Kidney capillary endothelial cell (primary cell): ENCODE measurements at regions not wholly inside any gene's neighbourhood (a gene's known extent, or its start where the extent isn't known, plus 50 kb on each side); places are given as distances from the start of the nearest gene placed in this dataset.
A peak's percentile ranks its signal among the peaks of the same experiment; 100 is the strongest.

Experiments used
- DNase-seq: peaks from one replicate; pipeline ENCODE4 v3.0.0-alpha.2; 2018; ENCODE audit warnings: low spot score

DNA sequence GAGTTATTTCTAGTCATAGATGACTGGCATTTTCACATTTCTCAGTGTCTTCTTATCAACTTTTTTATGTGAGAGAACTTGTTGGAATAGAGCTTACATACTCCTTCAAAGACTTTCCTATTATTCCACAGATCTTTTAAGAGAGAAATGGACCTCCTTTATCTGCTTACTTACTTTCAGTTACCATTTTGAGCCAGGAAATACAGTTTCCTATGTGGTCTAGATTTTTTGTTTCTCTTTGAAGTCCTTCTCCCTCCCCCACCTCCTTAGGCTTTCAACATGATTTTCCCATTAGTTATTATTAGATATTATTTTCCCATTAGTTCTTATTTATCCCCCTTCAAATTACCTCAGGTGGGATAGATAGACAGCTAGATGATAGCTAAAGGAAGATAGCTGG is 289.1 kb upstream of the ITGA1 start:
- DNase-seq: no peak

DNA sequence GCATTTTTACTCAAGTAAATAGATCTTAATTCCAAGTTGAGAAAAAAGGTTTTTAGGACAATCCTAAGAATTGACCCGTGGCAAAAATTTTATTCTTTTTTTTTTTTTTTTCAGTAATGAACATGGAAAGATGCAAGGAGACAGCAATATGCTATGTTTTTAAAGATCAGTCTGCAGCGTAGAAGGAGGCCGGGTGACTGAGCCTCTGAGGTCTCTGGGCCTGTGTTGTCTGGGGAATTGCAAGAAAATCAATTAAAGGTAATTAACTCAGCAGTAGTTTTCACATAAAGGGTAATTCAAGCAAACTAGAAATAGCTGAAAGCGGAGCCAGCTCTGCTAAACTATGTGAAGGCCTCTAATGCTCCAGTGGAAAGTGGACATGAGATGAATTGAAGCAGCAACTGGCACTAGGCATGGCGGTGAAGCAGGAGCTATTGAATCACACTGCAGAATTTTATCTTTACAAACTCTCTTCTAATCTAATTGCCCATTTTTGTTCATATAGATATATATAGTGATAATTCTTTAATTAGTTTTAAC is 285.2 kb upstream of the ITGA1 start:
- no peak for DNase-seq

DNA sequence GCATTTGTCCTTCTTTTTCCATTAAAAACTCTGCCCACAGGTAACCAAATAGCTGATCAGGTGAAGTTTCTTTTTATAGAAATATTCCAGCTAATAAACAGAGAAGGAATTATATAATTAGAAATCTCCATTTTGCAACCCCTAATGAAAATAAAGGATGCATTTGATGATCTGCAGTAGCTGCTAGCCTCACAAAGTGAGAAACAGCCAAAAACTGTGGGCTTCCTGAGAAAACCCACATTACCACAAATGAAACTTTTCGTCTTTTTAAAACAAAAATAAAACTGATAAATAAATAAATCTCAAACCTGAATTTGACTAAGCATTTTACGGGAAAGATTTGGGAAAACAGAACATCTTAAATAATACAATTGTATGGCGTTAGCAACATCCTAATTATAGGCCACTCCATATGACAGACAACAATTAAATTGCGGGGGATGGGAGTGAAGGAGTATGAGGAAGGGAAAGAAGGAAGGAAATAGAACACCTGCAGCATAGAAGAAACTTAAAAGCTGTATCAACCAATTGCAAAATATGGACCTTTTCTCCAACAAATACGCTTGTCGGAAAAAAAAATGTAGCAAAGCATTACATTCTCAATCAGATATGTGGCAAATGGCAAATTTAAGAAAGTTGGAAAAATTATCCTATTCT is 283.0 kb upstream of the ITGA1 start:
- DNase-seq: no peak

DNA sequence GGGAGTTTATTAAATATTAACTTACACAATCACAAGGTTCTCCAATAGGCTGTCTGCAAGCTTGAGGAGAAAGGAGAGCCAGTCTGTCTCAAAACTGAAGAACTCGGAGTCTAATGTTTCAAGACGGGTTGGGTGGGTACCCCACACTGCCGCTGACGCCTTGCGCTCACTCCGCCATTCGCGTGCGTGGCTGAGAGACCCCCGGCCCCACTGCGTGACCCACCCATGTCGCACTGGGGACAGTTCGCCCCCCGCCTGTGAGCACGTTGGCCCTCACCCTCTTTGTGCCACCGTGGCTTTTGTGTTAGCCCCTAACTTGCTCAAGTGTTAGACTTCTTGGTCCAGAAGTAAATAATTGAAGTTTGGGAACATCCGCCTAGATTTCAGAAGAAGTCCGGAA is 270.0 kb upstream of the ITGA1 start:
- DNase-seq: no peak

DNA sequence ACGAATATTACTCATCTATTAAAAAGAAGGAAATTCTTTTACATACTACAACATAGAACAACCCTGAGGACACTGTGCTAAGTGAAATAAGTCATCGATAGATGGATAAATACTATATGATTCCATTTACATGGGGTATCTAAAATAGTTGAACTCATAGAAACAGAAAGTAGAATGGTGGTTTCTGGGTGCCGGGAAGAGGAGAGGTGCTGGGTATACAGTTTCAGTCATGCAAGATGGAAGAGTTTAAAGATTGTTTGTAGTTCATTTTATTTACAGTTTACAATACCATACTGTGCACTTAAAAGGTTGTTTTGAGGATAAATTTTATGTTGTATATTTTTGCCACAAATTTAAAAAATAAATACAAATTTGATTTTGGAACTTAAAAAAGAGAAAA is 267.5 kb upstream of the ITGA1 start:
- DNase-seq: no peak

DNA sequence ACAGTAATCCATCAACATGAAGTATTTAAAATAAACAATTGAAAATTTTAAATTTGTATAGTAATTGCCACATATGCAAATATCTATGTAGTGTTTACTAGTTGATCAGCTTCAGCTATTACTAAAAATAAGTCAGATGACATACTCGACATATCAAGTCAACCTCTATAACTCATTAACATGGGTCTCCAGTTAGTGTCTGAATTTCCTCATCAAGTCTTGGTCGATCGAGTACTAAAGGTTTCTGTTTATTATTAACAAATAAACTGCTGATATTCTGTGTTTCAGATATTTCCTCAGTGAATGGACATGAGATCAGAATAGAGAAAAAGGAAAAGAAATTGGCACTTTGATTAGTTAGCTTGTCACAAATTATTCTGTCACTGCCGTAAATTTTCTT is 266.5 kb upstream of the ITGA1 start:
- no peak for DNase-seq

DNA sequence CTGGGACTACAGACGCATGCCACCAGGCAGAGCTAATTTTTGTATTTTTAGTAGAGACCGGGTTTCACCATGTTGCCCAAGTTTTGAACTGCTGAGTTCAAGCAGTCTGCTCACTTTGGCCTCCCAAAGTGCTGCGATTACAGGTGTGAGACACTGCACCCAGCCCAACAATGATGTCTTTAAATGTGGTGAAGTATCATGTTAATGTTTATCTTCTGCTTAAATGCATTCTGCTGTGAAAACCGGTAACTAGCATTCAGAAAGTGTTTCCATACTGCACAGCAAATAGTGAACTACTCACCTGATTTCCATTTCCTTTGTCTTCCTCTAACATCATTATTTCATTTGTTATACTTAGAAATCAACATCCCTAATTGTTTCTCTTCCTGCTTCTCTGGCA is 264.0 kb upstream of the ITGA1 start:
- DNase-seq: no peak

DNA sequence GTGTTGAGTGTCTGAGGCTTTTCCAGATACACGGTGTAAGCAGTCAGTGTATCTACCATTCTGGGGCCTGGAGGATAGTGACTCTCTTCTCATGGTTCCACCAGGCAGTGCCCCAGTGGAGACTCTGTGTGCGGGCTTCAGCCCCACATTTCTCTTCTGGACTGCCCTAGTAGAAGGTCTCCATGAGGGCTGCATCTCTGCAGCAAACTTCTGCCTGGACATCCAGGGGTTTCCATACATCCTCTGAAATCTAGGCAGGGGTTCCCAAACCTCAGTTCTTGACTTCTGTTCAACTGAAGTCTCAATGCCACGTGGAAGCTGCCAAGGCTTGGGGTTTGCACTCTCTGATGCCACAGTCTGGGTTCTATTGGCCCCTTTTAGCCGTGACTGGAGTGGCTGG is 256.6 kb upstream of the ITGA1 start:
- DNase-seq: no peak

DNA sequence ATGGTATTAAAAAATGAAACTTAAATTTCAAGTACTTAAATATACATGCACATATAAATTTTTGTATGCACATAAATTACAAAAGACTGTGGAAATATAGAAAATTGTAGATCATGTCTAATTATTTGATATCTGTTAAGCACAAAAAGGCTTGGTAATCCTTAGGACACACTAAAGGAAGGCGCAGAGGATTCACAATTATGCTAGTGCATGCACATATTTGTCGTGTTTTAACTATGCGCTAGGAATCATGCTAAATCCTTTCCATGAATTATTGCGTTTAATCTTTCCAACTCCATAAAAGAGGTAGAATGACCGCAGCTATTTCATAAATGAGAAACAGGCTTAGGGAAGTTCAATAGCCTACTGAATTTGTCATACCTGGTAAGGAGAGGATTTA is 244.1 kb upstream of the ITGA1 start:
- no peak for DNase-seq

DNA sequence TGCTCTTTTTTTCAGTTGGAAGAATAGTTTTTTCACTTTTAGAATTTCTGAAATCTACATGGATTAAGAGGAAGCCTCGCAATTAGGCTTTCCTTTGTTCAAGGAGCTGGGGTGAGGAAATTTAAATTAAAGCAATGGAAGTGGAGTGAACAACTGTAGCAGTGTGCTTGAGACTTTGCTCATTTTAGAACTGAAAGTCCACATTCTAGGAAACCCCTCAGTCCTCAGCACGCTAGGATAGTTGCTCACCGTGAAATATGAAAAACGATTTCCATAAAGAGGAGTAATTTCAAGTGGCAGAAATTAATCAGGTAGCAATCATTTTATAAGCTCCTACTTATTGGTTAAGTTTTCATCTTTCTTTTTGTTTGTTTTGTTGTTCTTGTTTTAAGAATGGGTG is 243.0 kb upstream of the ITGA1 start:
- DNase-seq: no peak

DNA sequence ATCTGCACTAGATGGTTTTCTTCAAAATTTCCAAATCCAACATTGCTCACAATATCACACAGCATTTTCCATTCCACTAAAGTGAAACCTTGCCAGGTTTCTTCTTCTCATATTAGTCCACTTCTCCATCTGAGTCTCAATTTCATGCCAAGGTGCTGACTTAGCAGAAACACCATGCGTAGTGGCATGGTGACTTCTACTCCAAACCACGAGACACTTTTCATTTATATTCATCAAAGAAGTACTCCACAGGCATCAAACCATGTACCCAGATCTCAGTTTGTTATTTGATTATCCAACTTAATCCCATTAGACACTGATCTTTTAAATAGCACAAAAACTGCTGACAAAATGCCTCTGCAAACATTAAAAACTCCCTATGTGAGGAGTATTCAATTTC is 233.4 kb upstream of the ITGA1 start:
- no peak for DNase-seq

DNA sequence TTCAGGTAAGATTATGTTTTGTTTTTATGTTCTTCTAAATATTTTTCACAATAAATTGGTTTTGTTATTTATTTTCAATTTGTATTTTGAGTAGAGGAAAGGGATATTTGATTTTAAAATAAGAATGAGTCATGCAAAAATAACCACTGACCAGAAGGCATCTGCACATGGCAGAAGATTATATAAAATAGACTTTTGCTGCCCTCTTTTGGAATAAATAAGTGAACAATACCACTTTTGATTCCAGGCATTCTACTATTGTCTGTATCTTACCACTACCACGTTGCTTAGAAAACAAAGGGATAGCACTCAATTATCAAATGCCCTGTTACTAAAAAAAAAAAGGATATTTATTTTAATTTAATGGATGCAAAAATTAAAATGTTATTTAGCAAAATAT is 227.3 kb upstream of the ITGA1 start:
- peak; percentile 57 for DNase-seq

DNA sequence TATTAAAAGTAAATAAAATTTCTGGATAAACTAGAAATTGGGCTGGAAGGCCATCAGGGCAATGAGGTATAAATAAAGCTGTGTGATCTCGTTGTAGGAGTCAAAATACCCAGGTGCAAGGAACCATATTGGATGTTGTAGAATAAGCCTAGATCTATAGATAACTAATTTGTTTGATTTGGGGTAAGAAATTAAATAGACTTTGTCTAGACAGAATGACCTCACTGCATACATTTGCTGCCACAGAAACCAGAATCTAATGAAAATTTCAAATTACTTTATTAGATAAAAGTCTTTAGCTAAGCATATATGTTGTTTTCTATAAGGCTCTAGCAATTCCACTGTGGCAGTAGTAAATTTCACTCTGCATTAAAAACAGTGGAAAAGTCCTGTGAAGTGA is 225.2 kb upstream of the ITGA1 start:
- no peak for DNase-seq

DNA sequence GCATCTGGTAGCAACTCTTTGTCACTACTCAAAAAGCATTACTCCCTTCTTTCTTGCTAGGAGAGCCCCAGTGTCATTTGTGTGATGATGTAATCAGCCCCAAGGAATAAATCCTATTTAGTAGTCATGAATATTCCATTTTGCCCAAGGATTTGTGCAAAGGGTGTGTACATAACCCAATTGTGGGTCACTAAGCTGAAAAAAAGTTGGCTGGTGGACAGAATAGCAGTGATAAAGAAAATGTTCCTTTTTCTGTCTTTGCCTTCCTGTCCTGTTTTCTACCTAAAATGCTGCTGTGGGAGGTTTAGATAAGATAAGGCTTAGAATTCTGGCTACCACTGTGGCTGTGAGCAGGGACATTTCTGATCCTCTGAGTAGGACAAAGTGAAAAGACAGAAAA is 223.1 kb upstream of the ITGA1 start:
- no peak for DNase-seq

DNA sequence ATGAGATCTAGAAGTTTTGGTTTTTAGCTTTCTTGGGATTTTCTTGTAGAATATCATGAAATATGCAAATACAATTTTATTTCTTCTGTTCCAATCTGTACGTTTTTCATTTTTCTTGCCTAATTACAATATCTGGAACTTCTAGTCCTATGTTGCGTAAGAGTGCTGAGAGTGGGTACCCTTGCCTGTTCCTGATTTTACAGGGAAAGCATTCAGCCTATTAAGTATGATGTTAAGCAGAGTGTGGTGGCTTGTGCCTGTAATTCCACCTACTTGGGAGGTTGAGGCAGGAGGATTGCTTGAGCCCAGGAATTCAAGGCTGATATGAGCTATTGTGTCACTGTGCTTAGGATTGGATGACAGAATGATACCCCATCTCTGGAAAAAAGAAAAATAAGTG is 210.2 kb upstream of the ITGA1 start:
- no peak for DNase-seq

DNA sequence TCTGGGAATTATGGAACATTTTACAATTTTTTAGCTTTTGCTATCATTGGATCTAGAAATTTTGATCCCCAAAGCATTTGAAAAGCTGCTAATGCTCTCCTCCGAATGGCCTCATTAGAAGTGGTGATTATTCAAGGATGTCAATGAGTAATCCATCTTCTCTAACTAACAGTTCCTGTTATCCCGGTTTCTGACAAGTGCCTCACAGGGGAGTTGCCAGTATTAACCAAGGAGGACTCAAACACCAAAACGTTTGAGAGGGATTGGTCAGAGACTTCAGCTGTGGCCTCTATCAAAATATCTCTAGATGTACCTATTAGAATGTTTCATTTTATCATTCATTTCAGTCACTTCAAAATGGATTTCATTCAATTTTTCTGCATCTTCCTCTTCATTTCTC is 208.3 kb upstream of the ITGA1 start:
- no peak for DNase-seq

DNA sequence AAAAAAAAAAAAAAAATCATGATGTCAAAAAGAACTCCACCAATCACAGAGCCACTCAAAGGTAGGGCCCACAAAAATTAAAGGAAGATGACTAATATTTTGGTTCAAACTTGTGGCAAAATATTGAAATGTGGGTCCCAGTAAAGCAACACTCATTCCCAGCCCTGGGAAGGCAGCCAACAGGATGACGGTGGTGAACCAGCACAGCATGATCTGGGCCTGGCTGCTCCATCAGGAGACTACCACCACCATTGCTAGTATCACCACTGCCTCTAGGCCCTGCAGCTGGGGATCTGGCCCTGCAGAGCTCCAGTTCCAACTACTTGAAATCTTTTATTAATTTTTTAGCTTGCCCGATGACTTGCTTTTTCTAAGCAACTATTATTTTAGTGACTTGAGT is 206.8 kb upstream of the ITGA1 start:
- peak; percentile 4 for DNase-seq

DNA sequence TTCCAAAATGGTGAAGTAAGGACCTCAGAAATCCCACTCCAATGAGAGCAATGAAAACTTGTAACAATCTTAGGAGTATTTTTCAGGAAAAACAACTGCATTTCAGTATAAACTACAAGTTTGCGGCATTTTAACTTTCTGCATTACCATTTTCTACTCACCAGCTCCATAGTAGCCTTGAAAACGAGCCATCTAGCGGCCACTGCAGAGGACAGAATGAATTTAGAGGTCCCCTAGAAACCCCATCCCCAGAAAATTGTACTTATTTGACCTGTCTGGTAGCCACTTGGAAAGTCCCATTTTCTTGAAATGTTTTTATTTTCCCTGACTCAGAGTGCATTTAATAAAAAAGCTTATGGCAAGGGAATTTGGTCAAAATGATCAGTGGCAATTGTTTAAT is 205.4 kb upstream of the ITGA1 start:
- no peak for DNase-seq

DNA sequence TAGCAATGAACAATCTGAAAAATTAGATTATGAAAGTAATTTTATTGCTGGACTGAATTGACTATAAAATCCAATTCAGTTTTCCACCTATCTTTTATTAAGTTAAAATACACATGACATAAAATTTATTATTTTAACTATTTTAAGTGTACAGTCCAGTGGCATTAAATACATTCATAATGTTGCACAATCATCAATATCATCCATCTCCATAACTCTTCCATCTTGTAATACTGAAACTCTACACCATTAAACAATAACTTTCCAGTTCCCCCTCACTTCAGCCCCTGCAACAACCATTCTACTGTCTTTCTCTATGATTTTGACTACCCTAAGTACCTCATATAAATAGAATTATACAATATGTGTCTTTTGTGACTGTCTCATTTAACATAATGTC is 200.6 kb upstream of the ITGA1 start:
- no peak for DNase-seq

DNA sequence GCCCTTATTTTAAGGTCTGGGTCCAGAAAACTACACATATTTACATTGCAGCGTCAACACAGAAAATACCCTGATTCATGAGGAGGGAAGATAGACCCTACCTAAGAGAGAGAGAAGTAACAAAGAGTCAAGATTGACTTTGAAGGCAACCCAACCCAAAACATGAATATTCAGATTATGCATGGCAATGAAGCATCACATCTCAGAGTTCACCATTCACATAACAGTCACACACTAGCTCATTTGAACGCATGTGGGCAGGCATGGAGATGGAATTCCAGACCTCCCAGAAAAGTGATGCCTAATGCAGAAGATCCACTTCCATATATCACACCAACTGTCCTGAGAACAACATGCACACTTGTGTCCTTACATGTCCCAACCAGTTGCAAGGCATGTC is 190.1 kb upstream of the ITGA1 start:
- no peak for DNase-seq

DNA sequence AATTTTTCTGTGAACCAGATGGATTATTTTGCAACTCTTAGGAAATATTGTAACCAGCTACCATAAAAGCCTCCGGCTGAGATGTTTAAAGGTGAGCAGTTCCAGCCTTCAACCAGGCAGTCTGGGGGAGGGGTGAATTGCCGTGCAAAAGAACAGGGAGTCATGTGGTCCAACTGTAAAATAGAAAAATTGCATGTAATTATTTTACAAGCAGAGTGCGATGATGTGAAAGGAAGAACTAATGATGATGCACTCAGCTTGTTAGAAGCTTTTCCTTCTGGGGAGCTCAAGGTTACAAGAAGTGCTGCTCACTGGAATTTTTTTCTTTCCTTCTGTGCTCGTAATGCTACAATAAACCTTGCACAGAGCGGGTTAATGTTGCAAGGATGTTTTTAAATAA is 188.7 kb upstream of the ITGA1 start:
- DNase-seq: no peak

DNA sequence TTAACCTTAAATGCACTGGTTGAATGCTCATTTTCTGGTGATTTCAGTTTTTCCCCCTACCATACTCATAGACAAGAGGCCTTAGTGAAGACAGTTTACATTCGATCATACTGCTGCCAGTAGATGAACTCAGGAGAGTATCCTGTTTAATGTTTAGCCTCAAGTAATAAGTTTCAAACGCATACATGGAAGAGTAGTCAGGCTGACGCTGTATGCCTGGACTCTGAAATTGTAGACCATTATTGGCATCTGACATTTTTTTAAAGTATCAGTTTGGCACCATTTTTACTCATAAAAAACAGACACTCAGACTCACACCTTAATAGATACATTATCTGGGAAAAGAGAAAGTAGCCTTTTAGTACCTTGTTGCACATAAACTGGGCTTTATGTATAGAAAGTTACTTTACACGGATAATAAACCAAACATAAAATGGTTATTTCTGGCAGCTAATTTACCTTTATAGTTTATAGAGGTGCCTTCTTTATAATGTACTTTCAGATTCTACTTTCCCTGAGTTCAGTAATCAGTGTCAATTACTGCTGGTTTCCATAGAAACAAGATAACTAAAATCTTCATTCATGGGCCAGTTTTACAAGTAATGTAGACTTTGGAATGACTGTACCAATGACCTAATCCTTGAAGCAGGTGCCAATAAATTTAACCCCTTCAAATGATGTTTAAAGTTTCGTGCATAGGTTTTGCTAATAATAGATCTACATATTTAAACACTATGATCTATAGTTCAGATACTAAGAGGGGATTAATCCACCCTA is 183.8 kb upstream of the ITGA1 start:
- DNase-seq: no peak

DNA sequence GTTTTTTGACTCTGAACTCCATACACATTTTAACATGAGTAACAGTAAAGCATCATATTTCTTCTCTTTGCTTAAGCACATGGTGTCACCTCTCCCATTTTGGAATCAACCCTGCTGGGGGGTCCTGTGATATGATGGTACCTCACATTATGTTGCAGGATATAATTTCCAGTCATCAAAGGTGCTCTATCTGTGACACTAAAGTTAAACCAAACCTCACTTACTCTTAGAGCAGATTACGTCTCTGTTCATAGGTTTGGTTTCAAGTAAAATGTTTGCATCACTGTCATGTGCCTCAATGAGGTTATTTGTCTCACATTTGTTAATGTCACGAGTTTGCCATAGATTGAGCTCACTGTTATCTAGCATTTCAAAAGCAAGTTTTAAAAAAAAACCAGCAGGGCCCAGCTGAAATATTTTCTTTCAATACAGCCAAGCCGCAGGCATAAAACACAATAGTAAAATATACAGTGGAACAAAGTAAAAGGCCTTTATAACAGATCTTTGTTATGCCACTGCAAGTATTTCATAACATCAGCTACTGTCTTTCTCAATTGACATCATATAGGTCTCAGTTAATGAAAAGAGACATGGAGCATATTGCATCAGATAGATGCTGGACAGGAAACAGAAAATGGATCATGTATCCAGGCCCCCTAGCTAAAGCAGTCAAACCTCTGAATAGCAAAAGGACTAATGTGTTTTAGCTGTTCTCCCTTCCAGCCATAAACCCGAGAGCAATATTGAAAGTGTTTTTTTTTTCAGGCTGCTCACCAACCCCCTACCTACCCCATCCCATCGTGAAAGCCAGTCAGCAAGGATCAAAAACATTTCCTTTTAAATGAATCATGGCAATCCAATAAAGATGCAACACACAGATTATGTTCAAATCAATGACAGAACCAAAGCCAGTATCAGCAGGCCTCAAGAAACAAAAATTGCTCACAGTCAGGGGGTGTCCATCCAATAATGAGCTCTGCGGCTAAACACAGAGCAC is 182.1 kb upstream of the ITGA1 start:
- no peak for DNase-seq
